GM19239 (cell line): ENCODE measurements at regions not wholly inside any gene's neighbourhood (a gene's known extent, or its start where the extent isn't known, plus 50 kb on each side); places are given as distances from the start of the nearest gene placed in this dataset.
"Not testable (repeated sequence)": the region's sequence is repeated elsewhere in the genome, so short reads cannot be mapped to it uniquely, and the experiment has no call there.

Experiments
- DNase-seq: peaks from one replicate; pipeline ENCODE4 v3.0.0; 2011; ENCODE audit warnings: low spot score; ENCODE audit not compliant: insufficient read length
- FAIRE-seq: peaks from 2 replicates; lab custom pipeline; 2011; peaks lifted over from hg19 to GRCh38; lab: Jason Lieb, UNC

- DNase-seq (no peak), FAIRE-seq (no peak)
Observed at GRCh38 chr6:135699705-135700104, 151.8 kb upstream of the PDE7B start.

- FAIRE-seq: no peak
- no peak for DNase-seq
Observed at GRCh38 chr6:135701426-135701825, 150.1 kb upstream of the PDE7B start.

DNA sequence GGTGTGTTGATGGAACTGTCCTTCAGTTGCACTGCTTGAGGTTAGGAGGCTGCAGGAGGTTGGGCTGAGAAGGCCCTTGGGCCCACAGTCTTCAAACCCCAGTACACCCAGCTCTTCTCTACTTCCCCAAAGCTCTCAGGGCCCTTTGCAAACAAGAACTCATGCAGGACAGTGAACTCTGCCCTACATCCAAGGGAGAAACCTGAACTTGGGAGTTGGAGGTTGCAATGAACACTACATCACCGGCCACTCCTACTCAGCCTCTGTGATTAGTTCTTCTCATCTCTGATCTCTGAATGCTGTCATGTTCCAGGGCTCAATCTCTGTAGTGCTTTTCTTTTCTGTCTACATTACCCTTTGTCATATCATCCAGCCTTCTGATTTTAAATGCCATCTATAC lies 148.5 kb upstream of the PDE7B start:
- DNase-seq (no peak), FAIRE-seq (no peak)

DNA sequence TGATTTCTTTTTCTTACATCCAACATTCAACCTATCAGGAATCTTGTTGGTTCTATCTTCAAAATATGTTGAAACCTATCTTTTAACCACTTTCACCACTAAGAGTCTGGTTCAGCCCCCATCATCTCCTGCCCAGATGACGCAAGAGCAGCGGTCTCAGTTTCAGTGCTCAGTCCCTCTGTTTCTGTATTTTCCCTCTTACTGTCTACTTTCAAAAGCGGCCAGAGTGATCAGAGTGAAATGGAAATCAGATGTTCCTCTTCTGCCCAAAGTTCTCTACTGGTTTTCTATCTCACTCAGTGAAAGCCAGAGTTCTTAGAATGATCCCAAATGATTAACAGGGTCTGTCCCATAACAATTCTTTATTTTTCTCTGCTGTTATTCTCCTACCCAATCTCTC lies 147.9 kb upstream of the PDE7B start:
- peak; percentile 8 for DNase-seq
- FAIRE-seq: peak; percentile 69

- FAIRE-seq: no peak
- no peak for DNase-seq
Observed at GRCh38 chr6:135707426-135707825, 144.1 kb upstream of the PDE7B start.

- DNase-seq: no peak
- FAIRE-seq: no peak
Observed at GRCh38 chr6:135710042-135710441, 141.5 kb upstream of the PDE7B start.

GRCh38 chr6:135722190-135722589 lies 129.3 kb upstream of the PDE7B start:
- DNase-seq (no peak), FAIRE-seq (no peak)

DNA sequence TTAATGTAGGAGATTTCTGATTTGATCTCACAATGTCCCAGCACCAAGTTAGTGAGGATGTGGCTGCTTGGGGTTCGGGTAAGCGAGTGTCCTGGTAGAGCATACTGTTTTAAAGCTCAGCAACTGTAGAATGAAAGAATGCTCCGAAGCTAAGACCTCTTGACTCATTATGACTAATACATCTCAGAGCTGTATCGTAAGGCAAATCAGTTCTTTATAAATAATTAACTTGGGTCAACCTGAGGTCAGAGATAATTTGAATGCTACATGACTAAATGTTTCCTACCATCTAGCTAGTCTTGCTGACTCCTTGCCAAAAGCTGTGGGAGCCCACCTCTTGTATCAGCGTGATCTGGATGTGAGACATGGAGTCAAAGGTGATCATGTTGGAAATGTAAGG lies 128.8 kb upstream of the PDE7B start:
- no peak for DNase-seq
- FAIRE-seq: no peak

- DNase-seq (no peak), FAIRE-seq (no peak)
Observed at GRCh38 chr6:135728589-135728988, 122.9 kb upstream of the PDE7B start.

GRCh38 chr6:135731116-135731515 lies 120.4 kb upstream of the PDE7B start:
- FAIRE-seq (no peak), DNase-seq (no peak)

GRCh38 chr6:135736351-135736750 lies 115.2 kb upstream of the PDE7B start:
- DNase-seq, FAIRE-seq: not testable (repeated sequence)

DNA sequence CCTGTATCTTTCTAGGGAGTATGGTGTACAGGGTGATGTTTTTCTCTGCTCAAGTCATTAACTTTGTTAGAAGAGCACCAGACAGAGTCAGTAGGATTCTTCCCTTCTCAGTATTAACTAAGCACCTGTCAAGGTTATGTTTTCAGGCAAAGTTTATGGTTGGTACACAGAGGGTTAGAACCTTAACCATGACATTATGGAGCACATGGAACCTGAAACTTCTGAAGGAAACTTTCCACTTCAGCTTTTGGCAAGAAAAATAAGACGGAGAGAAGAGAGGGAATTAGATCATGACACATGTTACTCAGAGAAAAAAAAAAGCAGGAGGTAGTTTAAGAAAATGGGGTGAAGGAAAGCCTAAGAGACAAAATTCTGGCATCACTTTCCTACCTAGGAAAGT lies 112.9 kb upstream of the PDE7B start:
- no peak for FAIRE-seq
- DNase-seq: no peak

DNA sequence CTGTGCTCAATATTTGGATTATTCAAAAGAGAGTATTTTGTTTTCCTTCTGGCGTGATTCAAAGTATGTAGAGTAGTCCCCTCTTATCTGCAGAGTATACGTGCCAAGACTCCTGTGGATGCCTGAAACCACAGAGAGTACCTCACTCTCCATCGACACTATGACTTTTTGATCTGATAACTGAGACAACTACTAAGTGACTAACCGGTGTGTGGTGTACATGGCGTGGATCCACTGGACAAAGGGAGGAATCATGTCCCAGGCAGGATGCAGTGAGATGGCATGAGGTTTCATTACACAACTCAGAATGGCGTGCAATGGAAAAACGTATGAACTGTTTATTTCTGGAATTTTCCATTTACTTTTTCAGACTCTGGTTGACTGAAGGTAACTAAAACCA lies 112.2 kb upstream of the PDE7B start:
- DNase-seq (no peak), FAIRE-seq (no peak)

DNA sequence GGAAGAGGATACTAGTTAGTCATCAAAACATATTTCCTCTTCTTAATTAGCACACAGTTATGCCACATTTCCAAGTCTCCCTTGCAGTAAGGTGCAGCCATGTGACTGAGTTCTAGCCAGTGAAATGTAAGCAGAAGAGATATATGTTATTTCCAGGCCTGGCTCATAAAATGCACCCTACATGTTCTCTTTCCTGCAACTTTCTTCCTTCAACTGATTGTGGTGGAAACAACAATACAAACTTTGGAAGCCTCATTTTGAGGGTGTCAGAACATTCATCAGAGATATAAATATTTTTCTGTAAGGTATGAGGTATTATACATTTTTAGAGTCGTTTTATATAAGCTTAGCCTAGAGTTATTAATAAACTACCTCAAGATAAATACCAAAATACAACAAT lies 110.9 kb upstream of the PDE7B start:
- FAIRE-seq: no peak
- DNase-seq: no peak

DNA sequence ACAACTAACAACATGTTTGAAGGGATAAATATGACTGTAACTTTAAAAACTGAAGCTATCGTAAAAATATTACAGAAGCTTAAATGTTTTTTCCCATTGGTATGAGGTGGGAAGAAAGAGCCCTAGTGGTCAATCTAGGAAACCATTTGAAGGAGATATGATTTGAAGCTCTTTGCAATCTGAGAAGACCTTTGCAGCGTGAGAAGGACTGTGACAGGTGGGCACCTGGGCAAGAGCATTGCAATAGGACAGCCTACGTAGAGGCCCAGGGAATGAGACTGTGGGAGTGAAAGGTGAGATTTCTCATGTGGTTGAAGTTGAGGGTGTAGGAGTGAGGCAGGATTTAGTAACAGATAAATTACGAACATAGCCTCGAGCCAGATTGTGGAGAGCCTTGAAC lies 108.0 kb upstream of the PDE7B start:
- DNase-seq (no peak), FAIRE-seq (no peak)

GRCh38 chr6:135748189-135748588 lies 103.3 kb upstream of the PDE7B start:
- DNase-seq (no peak), FAIRE-seq (no peak)

GRCh38 chr6:135750081-135750480 lies 101.4 kb upstream of the PDE7B start:
- FAIRE-seq (no peak), DNase-seq (no peak)

DNA sequence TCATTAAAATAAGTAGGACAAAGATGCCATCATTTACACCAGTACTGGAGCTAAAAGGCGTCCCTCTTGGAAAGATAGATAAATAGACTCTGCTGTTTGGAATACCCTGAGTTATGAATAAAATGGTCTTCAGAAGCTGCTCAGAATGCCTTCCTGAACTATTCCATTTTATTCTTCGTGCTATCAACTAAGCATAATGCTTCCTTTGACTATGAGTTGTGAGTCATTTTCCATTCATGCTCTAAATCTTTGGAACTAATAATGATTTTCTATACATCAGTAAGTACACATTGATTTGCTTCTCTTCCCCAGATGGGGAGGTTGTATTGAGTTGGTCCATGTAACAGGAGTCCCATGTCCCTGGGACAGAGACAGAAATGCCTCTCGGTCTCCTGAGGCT lies 98.3 kb upstream of the PDE7B start:
- no peak for FAIRE-seq

GRCh38 chr6:135759831-135760230 lies 91.7 kb upstream of the PDE7B start:
- DNase-seq: no peak
- FAIRE-seq: no peak

More for the DNA sequence above, 98.3 kb upstream of the PDE7B start:
- DNase-seq: no peak

DNA sequence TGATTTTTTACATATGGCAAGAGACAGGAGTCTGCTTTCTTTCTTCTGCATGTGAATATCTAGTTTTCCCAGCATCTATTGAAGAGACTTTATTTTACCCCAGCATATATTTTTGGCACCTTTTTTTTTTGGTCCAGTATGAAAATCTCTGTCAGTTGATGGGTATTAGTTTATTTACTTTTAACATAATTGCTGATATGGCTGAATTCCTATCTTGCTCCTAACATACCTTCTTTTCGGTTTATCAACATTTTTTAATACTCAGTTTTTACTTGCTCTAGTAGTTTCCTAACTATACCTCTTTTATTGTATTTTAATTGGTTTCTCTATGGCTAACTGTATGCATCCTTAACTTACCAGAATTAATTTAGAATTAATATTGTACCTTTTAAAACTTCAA lies 77.5 kb upstream of the PDE7B start:
- no peak for FAIRE-seq
- DNase-seq: no peak

GRCh38 chr6:135779213-135779612 lies 72.3 kb upstream of the PDE7B start:
- FAIRE-seq: no peak
- no peak for DNase-seq

GRCh38 chr6:135780326-135780725 lies 71.2 kb upstream of the PDE7B start:
- DNase-seq (no peak), FAIRE-seq (no peak)

GRCh38 chr6:135782546-135782945 lies 69.0 kb upstream of the PDE7B start:
- FAIRE-seq: no peak
- DNase-seq: no peak
